ENCODE measurements at regions not wholly inside any gene's neighbourhood (a gene's known extent, or its start where the extent isn't known, plus 50 kb on each side); places are given as distances from the start of the nearest gene placed in this dataset.

DNA sequence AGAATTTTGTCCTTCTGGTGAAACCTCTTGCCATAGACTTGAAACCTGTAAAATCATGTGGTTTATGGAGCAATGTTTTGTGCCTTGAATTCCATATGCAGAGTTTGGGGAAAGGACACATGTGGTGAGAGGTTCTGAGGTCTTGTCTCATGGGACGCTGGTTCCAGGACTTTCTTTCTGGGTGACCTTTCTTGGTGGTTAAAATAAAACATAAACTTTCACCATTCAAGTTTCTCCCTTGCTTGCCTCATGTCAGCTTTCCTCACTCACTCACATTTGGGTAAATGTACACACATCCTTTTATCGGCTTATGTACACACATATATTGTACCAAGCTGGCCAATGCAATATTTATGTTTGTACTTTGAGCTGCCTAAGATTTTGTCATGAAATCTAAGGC lies 144.9 kb upstream of the CELF2 start:
- TF ChIP-seq, protein P1, sequence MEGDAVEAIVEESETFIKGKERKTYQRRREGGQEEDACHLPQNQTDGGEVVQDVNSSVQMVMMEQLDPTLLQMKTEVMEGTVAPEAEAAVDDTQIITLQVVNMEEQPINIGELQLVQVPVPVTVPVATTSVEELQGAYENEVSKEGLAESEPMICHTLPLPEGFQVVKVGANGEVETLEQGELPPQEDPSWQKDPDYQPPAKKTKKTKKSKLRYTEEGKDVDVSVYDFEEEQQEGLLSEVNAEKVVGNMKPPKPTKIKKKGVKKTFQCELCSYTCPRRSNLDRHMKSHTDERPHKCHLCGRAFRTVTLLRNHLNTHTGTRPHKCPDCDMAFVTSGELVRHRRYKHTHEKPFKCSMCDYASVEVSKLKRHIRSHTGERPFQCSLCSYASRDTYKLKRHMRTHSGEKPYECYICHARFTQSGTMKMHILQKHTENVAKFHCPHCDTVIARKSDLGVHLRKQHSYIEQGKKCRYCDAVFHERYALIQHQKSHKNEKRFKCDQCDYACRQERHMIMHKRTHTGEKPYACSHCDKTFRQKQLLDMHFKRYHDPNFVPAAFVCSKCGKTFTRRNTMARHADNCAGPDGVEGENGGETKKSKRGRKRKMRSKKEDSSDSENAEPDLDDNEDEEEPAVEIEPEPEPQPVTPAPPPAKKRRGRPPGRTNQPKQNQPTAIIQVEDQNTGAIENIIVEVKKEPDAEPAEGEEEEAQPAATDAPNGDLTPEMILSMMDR (IDR thresholded peaks at IDR 0.05): no peak
- no peak for TF ChIP-seq EP300 (IDR thresholded peaks at IDR 0.05)
